PFSK-1 (cell line): ENCODE measurements at regions not wholly inside any gene's neighbourhood (a gene's known extent, or its start where the extent isn't known, plus 50 kb on each side); places are given as distances from the start of the nearest gene placed in this dataset.

Source experiments
- TAF1 ChIP-seq: IDR thresholded peaks from 2 replicates; pipeline ENCODE4 v1.6.1; 2012; ENCODE audit warnings: low read length, control low read depth, borderline replicate concordance; ENCODE audit not compliant: insufficient read depth
- TF ChIP-seq, protein P1 (sequence below), 2 experiments: IDR thresholded peaks; 2 replicates each; pipeline versions ENCODE4 v1.6.1 to v1.8.0; 2011 to 2012; ENCODE audit warnings: low read depth in 2 of 2, low read length in 2 of 2, control low read depth in 1 of 2, inconsistent platforms in 1 of 2, mild to moderate bottlenecking in 1 of 2, moderate library complexity in 1 of 2; ENCODE audit not compliant: insufficient read depth in 1 of 2

DNA sequence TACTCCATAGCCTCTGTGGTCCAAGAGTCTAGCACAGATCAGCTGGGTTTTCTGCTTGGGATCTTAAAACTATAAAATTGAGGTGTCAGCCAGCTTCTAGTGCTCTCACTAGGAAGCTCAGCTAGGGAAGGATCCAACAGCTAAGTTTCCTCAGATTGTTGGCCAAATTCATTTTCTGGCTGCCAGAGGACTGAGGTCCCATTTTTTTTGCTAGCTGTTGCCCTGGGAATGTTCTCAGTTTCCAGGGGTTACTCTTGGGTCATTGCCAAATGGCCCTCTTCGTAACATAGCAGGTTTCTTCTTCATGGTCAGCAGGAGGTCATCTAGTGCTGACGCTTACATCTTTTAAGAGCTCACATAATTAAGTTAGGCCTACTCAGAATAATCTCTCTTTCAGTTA, 2178.2 kb downstream of the ARAP2 start:
- TF ChIP-seq, protein P1, sequence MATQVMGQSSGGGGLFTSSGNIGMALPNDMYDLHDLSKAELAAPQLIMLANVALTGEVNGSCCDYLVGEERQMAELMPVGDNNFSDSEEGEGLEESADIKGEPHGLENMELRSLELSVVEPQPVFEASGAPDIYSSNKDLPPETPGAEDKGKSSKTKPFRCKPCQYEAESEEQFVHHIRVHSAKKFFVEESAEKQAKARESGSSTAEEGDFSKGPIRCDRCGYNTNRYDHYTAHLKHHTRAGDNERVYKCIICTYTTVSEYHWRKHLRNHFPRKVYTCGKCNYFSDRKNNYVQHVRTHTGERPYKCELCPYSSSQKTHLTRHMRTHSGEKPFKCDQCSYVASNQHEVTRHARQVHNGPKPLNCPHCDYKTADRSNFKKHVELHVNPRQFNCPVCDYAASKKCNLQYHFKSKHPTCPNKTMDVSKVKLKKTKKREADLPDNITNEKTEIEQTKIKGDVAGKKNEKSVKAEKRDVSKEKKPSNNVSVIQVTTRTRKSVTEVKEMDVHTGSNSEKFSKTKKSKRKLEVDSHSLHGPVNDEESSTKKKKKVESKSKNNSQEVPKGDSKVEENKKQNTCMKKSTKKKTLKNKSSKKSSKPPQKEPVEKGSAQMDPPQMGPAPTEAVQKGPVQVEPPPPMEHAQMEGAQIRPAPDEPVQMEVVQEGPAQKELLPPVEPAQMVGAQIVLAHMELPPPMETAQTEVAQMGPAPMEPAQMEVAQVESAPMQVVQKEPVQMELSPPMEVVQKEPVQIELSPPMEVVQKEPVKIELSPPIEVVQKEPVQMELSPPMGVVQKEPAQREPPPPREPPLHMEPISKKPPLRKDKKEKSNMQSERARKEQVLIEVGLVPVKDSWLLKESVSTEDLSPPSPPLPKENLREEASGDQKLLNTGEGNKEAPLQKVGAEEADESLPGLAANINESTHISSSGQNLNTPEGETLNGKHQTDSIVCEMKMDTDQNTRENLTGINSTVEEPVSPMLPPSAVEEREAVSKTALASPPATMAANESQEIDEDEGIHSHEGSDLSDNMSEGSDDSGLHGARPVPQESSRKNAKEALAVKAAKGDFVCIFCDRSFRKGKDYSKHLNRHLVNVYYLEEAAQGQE (IDR thresholded peaks at IDR 0.05; ENCODE audit: insufficient read depth in 1 of 2, low read depth in 2 of 2, low read length in 2 of 2), result no peak
- no peak for TF ChIP-seq TAF1
